ENCODE measurements at regions not wholly inside any gene's neighbourhood (a gene's known extent, or its start where the extent isn't known, plus 50 kb on each side); places are given as distances from the start of the nearest gene placed in this dataset.
"Not testable (repeated sequence)": the region's sequence is repeated elsewhere in the genome, so short reads cannot be mapped to it uniquely, and the experiment has no call there.

GRCh38 chr18:14933049-14933851 lies 185.3 kb downstream of the ANKRD30B start:
- ATAC-seq (no peak), DNase-seq (no peak)
- intact Hi-C loops (cut with micrococcal nuclease) = no loop called here

GRCh38 chr18:14933964-14934363 lies 186.0 kb downstream of the ANKRD30B start:
- intact Hi-C loops (cut with micrococcal nuclease) = no loop called here
- DNase-seq = no peak
- no peak for ATAC-seq

- DNase-seq (no peak), ATAC-seq (no peak)
These were observed 187.2 kb downstream of the ANKRD30B start for GRCh38 chr18:14935210-14935609.

GRCh38 chr18:14936313-14936712 lies 188.3 kb downstream of the ANKRD30B start:
- no peak for DNase-seq
- no peak for ATAC-seq
- intact Hi-C loops (cut with micrococcal nuclease) = no loop called here

More at GRCh38 chr18:14935210-14935609, 187.2 kb downstream of the ANKRD30B start:
- intact Hi-C loops (cut with micrococcal nuclease) = no loop called here

GRCh38 chr18:14937271-14937670 lies 189.3 kb downstream of the ANKRD30B start:
- ATAC-seq = no peak
- no peak for DNase-seq
- intact Hi-C loops (cut with micrococcal nuclease) = no loop called here

- ATAC-seq (no peak), DNase-seq (no peak)
- intact Hi-C loops (cut with micrococcal nuclease) = no loop called here
These were observed 191.2 kb downstream of the ANKRD30B start for GRCh38 chr18:14939141-14939540.

- DNase-seq; intact Hi-C loops (cut with micrococcal nuclease); ATAC-seq: not testable (repeated sequence)
These were observed 192.1 kb downstream of the ANKRD30B start for GRCh38 chr18:14940106-14940505.

GRCh38 chr18:14940735-14941134 lies 192.8 kb downstream of the ANKRD30B start:
- intact Hi-C loops (cut with micrococcal nuclease) = no loop called here
- ATAC-seq = no peak
- DNase-seq = no peak

GRCh38 chr18:14941256-14941655 lies 193.3 kb downstream of the ANKRD30B start:
- intact Hi-C loops (cut with micrococcal nuclease) = no loop called here

GRCh38 chr18:14941792-14942191 lies 193.8 kb downstream of the ANKRD30B start:
- DNase-seq (no peak), ATAC-seq (no peak)
- intact Hi-C loops (cut with micrococcal nuclease) = no loop called here

More at GRCh38 chr18:14941256-14941655, 193.3 kb downstream of the ANKRD30B start:
- no peak for ATAC-seq
- no peak for DNase-seq

- no peak for ATAC-seq
- no peak for DNase-seq
- intact Hi-C loops (cut with micrococcal nuclease) = no loop called here
These were observed 194.3 kb downstream of the ANKRD30B start for GRCh38 chr18:14942275-14942674.

- intact Hi-C loops (cut with micrococcal nuclease) = no loop called here
- DNase-seq = no peak
- no peak for ATAC-seq
These were observed 195.5 kb downstream of the ANKRD30B start for GRCh38 chr18:14943486-14943885.

GRCh38 chr18:14943967-14944636 lies 196.1 kb downstream of the ANKRD30B start:
- intact Hi-C loops (cut with micrococcal nuclease) = no loop called here
- DNase-seq = no peak
- ATAC-seq = no peak

- DNase-seq = no peak
- intact Hi-C loops (cut with micrococcal nuclease) = no loop called here
- no peak for ATAC-seq
These were observed 196.9 kb downstream of the ANKRD30B start for GRCh38 chr18:14944838-14945237.

GRCh38 chr18:14945286-14945685 lies 197.3 kb downstream of the ANKRD30B start:
- intact Hi-C loops (cut with micrococcal nuclease) = no loop called here
- DNase-seq (no peak), ATAC-seq (no peak)

GRCh38 chr18:14945984-14946383 lies 198.0 kb downstream of the ANKRD30B start:
- intact Hi-C loops (cut with micrococcal nuclease) = no loop called here
- no peak for ATAC-seq

GRCh38 chr18:14946741-14947470 lies 198.9 kb downstream of the ANKRD30B start:
- intact Hi-C loops (cut with micrococcal nuclease); DNase-seq; ATAC-seq: not testable (repeated sequence)

More at GRCh38 chr18:14945984-14946383, 198.0 kb downstream of the ANKRD30B start:
- no peak for DNase-seq

GRCh38 chr18:14947482-14948162 lies 199.7 kb downstream of the ANKRD30B start:
- ATAC-seq = no peak
- DNase-seq = no peak
- intact Hi-C loops (cut with micrococcal nuclease) = no loop called here

GRCh38 chr18:14948163-14948540 lies 200.2 kb downstream of the ANKRD30B start:
- ATAC-seq = no peak
- no peak for DNase-seq
- intact Hi-C loops (cut with micrococcal nuclease) = no loop called here
